ENCODE measurements at regions not wholly inside any gene's neighbourhood (a gene's known extent, or its start where the extent isn't known, plus 50 kb on each side); places are given as distances from the start of the nearest gene placed in this dataset.

- no peak overlapping the region for H2BK120ac ChIP-seq (replicated peaks; ENCODE audit: low read depth, low read length)
- H3K56ac ChIP-seq (replicated peaks; ENCODE audit: insufficient read length, low read depth, low read length), result no peak overlapping the region
- POLR2A ChIA-PET (ENCODE audit: partially characterized antibody), result no interaction called here
- H3K27ac ChIP-seq (ENCODE audit: low read depth, low read length), result no peak overlapping the region
- peak overlapping the region; percentile 35; the same call in 1 of the 2 replicates for H2AFZ ChIP-seq (ENCODE audit: low read length)
- no peak overlapping the region for H3K4ac ChIP-seq (replicated peaks; ENCODE audit: insufficient read length, low read depth, low read length)
- no peaks in the 10 kb centered on the region for H3K9me3 ChIP-seq (ENCODE audit: insufficient read depth in 2 of 2, low read depth in 1 of 2, low read length in 1 of 2)
- H3K23ac ChIP-seq (ENCODE audit: insufficient read length), result no peak overlapping the region
- H2BK15ac ChIP-seq (ENCODE audit: low read length), result no peak overlapping the region
- no peaks in the 10 kb centered on the region for H3K79me2 ChIP-seq (ENCODE audit: control insufficient read depth in 1 of 2, insufficient read depth in 2 of 2, low read length in 2 of 2)
- no peaks in the 10 kb centered on the region for H3K36me3 ChIP-seq (ENCODE audit: control insufficient read depth in 2 of 4, insufficient read depth in 4 of 4, low read length in 3 of 4)
- H4K5ac ChIP-seq (ENCODE audit: insufficient read length, low read depth, low read length), result no peak overlapping the region
- no peaks in the 10 kb centered on the region for H3K27me3 ChIP-seq (replicated peaks in 1 of 4; ENCODE audit: control insufficient read depth in 3 of 4, extremely low read depth in 1 of 4, insufficient read depth in 3 of 4, low read length in 3 of 4)
- H3K23me2 ChIP-seq (ENCODE audit: low read depth, low read length), result no peaks in the 10 kb centered on the region
- H3K79me1 ChIP-seq (ENCODE audit: low read depth, low read length), result no peaks in the 10 kb centered on the region
- peak; percentile 87 for TF ChIP-seq BACH1 (IDR thresholded peaks at IDR 0.05; ENCODE audit: low read length)
- no peak for TF ChIP-seq RNF2 (IDR thresholded peaks at IDR 0.05; ENCODE audit: borderline replicate concordance, low read depth, low read length, missing control alignments, poor library complexity, severe bottlenecking)
- no peak for TF ChIP-seq CHD1 (IDR thresholded peaks at IDR 0.05; ENCODE audit: low read depth, low read length)
- peak in 1 of 2 experiments; percentile 4; a peak in 1 of 3 replicates for TF ChIP-seq EP300 (IDR thresholded peaks at IDR 0.05; ENCODE audit: borderline replicate concordance in 1 of 2, low read depth in 2 of 2, low read length in 2 of 2)
- TF ChIP-seq TEAD4 (IDR thresholded peaks at IDR 0.05; ENCODE audit: low read depth, low read length), result peak; percentile 63; the same call in 1 of the 2 replicates
- no peak for TF ChIP-seq BRCA1 (IDR thresholded peaks at IDR 0.05; ENCODE audit: low read depth, low read length)
- peak; percentile 71; the same call in 1 of the 2 replicates for TF ChIP-seq MAFK (IDR thresholded peaks at IDR 0.05; ENCODE audit: low read depth, low read length)
- TF ChIP-seq RBBP5 (IDR thresholded peaks at IDR 0.05; ENCODE audit: borderline replicate concordance, low read depth, low read length), result no peak
- no peak for TF ChIP-seq GABPA (IDR thresholded peaks at IDR 0.05; ENCODE audit: borderline replicate concordance, insufficient read depth, low read length)
- CTCF ChIA-PET (ENCODE audit: partially characterized antibody), result interaction anchor here (1.4 kb wide), 1 partner anchor 13 kb away, joined by 3 read pairs; no protein-coding TSS in a partner anchor
- H2AK5ac ChIP-seq (ENCODE audit: low read depth, low read length), result no peak overlapping the region
- no peak overlapping the region for H3K9ac ChIP-seq (replicated peaks in 1 of 4; ENCODE audit: extremely low read depth in 1 of 4, low read depth in 3 of 4, low read length in 3 of 4)
- no peak overlapping the region for H2BK5ac ChIP-seq (ENCODE audit: low read depth, low read length)
- no peak overlapping the region for H3K14ac ChIP-seq (ENCODE audit: insufficient read length)
- H4K91ac ChIP-seq (replicated peaks; ENCODE audit: insufficient read length, low read length), result no peak overlapping the region
- DNase-seq (ENCODE audit: low read depth in 1 of 2, low spot score in 2 of 2), result no peak
- FAIRE-seq, result peak; percentile 74
- peak overlapping the region; percentile 20; the same call in 1 of the 2 replicates for H3K18ac ChIP-seq (ENCODE audit: extremely low read depth, low read length)
- peaks cover 0 to 5% (median 0%) of the 10 kb centered on the region in 4 experiments; a peak in 3 of 7 replicates for H3K4me1 ChIP-seq (replicated peaks in 1 of 4; ENCODE audit: control insufficient read depth in 3 of 4, insufficient read depth in 4 of 4, low read length in 3 of 4)
- no peak overlapping the region for H2BK20ac ChIP-seq (ENCODE audit: low read length)
- no peak overlapping the region; the same call in 1 of the 2 replicates for H2BK12ac ChIP-seq (ENCODE audit: low read depth, low read length)
- peak overlapping the region in 1 of 2 experiments; percentile 19; a peak in 1 of 4 replicates for H3K4me2 ChIP-seq (ENCODE audit: insufficient read depth in 1 of 2, low read depth in 2 of 2, low read length in 2 of 2)
- no peak overlapping the region for H4K8ac ChIP-seq (ENCODE audit: extremely low read depth, insufficient read depth, low read length)
- no peak overlapping the region for H3K4me3 ChIP-seq (ENCODE audit: extremely low read depth in 1 of 4, insufficient read depth in 2 of 4, low read depth in 3 of 4, low read length in 4 of 4)
- no peaks in the 10 kb centered on the region for H4K20me1 ChIP-seq (replicated peaks in 1 of 2; ENCODE audit: control insufficient read depth in 1 of 2, insufficient read depth in 2 of 2, low read length in 2 of 2)
- 21% methylated on average over 1 of the region's 1 CpG; no CpG with 5 or more reads in 1 of the 2 experiments for WGBS, 2 experiments (ENCODE audit: extremely low coverage in 1 of 2, insufficient coverage in 1 of 2, insufficient read length in 1 of 2, insufficient replicate concordance in 2 of 2, low coverage in 1 of 2, low lambda C conversion rate in 2 of 2, missing lambda C conversion rate in 1 of 2)
Measured at GRCh38 chr5:51968756-51969155, 585.5 kb downstream of the ISL1 start.
